ENCODE measurements at regions not wholly inside any gene's neighbourhood (a gene's known extent, or its start where the extent isn't known, plus 50 kb on each side); places are given as distances from the start of the nearest gene placed in this dataset.

DNA sequence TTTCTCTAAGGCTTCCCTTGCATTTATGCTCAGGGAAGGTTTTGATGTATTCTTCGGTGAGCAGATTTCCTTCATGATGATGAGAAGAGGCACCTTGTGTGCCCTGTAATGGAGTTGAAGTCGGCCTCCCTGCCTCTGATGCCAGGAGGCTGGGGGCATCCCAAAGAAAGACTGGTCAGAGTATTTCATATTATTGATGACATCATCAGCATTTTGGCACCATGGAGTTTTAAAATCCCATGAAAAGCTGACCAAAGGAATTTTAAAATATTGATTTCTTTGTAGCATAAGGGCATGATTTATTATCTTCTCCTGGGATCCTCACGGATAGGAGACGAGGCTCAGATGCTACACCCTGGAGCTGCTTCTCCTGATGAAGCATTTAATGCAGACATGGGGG, 231.2 kb upstream of the IRX1 start:
- CTCF ChIA-PET = no interaction called here
- Histone ChIP-seq H3K36me3 (replicated peaks in 1 of 2; ENCODE audit: control extremely low read depth in 1 of 2, control insufficient read depth in 1 of 2, extremely low read depth in 1 of 2, insufficient read depth in 2 of 2, low read length in 1 of 2) (no peaks in the 10 kb centered on the region), H2AFZ (ENCODE audit: insufficient read depth, low read depth, low read length, poor library complexity, severe bottlenecking) (no peak overlapping the region), H3K4me2 (replicated peaks; ENCODE audit: low read depth, low read length, poor library complexity, severe bottlenecking) (no peak overlapping the region), H3K79me2 (ENCODE audit: control insufficient read depth, insufficient read depth, low read length) (no peaks in the 10 kb centered on the region), H3K27me3 (replicated peaks in 1 of 4; ENCODE audit: control extremely low read depth in 1 of 4, control insufficient read depth in 3 of 4, insufficient read depth in 4 of 4, low read length in 3 of 4) (no peaks in the 10 kb centered on the region), H3K9ac (ENCODE audit: low read length) (no peak overlapping the region), H3K27ac (ENCODE audit: low read length in 2 of 2) (no peak overlapping the region), H3K9me3 (ENCODE audit: control extremely low read depth in 1 of 3, control insufficient read depth in 2 of 3, insufficient read depth in 1 of 3, low read length in 2 of 3) (peaks cover 0 to 24% (median 0%) of the 10 kb centered on the region in 3 donors), H3K4me3 (ENCODE audit: control extremely low read depth in 1 of 5, extremely low read depth in 1 of 5, insufficient read depth in 1 of 5, low read depth in 2 of 5, low read length in 4 of 5) (no peak overlapping the region), H4K20me1 (ENCODE audit: control insufficient read depth, insufficient read depth, low read length, poor library complexity, severe bottlenecking) (no peaks in the 10 kb centered on the region), H3K4me1 (ENCODE audit: control insufficient read depth in 2 of 2, insufficient read depth in 2 of 2, low read length in 2 of 2) (no peaks in the 10 kb centered on the region)
- POLR2A ChIA-PET = no interaction called here
- H3K9me3 Mint-ChIP-seq (ENCODE audit: insufficient read depth) = peaks cover 3% of the 10 kb centered on the region
- no peak for TF ChIP-seq EZH2 (IDR thresholded peaks at IDR 0.05; ENCODE audit: borderline replicate concordance, insufficient read depth, low read depth, low read length, poor library complexity, severe bottlenecking)
- TF ChIP-seq, protein P1, sequence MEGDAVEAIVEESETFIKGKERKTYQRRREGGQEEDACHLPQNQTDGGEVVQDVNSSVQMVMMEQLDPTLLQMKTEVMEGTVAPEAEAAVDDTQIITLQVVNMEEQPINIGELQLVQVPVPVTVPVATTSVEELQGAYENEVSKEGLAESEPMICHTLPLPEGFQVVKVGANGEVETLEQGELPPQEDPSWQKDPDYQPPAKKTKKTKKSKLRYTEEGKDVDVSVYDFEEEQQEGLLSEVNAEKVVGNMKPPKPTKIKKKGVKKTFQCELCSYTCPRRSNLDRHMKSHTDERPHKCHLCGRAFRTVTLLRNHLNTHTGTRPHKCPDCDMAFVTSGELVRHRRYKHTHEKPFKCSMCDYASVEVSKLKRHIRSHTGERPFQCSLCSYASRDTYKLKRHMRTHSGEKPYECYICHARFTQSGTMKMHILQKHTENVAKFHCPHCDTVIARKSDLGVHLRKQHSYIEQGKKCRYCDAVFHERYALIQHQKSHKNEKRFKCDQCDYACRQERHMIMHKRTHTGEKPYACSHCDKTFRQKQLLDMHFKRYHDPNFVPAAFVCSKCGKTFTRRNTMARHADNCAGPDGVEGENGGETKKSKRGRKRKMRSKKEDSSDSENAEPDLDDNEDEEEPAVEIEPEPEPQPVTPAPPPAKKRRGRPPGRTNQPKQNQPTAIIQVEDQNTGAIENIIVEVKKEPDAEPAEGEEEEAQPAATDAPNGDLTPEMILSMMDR (IDR thresholded peaks at IDR 0.05) = no peak
- intact Hi-C loops (cut with micrococcal nuclease) = no loop called here
- no peak overlapping the region for H3K27ac Mint-ChIP-seq
- no peak overlapping the region for H3K4me3 Mint-ChIP-seq
- no peak for DNase-seq
- H3K27me3 Mint-ChIP-seq = no peaks in the 10 kb centered on the region
- no peaks in the 10 kb centered on the region for H3K4me1 Mint-ChIP-seq
- WGBS (ENCODE audit: insufficient coverage) = 94% methylated on average over 4 of the region's 4 CpGs
- no peak for ATAC-seq (ENCODE audit: low read depth)

DNA sequence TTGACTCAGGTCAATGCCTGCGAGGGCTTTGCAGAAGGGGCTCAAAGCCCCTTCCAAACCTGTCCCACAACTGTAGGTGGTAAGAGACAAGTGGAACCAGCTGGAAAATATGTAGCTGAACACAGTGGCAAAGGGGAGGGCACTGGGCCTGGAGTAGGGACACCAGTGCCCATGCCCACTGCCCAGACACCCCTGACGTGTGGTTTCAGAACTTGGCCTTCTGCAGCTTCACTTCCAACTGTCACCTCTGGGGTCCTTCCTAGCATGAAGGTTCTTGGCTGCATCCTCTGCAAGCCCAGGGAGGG, 233.1 kb upstream of the IRX1 start:
- Histone ChIP-seq H3K79me2 (ENCODE audit: control insufficient read depth, insufficient read depth, low read length) (no peaks in the 10 kb centered on the region), H3K4me3 (ENCODE audit: control extremely low read depth in 1 of 5, extremely low read depth in 1 of 5, insufficient read depth in 1 of 5, low read depth in 2 of 5, low read length in 4 of 5) (no peak overlapping the region), H3K9me3 (ENCODE audit: control extremely low read depth in 1 of 3, control insufficient read depth in 2 of 3, insufficient read depth in 1 of 3, low read length in 2 of 3) (peaks cover 0 to 24% (median 0%) of the 10 kb centered on the region in 3 donors), H3K4me1 (ENCODE audit: control insufficient read depth in 2 of 2, insufficient read depth in 2 of 2, low read length in 2 of 2) (no peaks in the 10 kb centered on the region), H3K27me3 (replicated peaks in 1 of 4; ENCODE audit: control extremely low read depth in 1 of 4, control insufficient read depth in 3 of 4, insufficient read depth in 4 of 4, low read length in 3 of 4) (no peaks in the 10 kb centered on the region), H3K4me2 (replicated peaks; ENCODE audit: low read depth, low read length, poor library complexity, severe bottlenecking) (no peak overlapping the region), H3K9ac (ENCODE audit: low read length) (no peak overlapping the region), H3K36me3 (replicated peaks in 1 of 2; ENCODE audit: control extremely low read depth in 1 of 2, control insufficient read depth in 1 of 2, extremely low read depth in 1 of 2, insufficient read depth in 2 of 2, low read length in 1 of 2) (no peaks in the 10 kb centered on the region), H3K27ac (ENCODE audit: low read length in 2 of 2) (no peak overlapping the region), H2AFZ (ENCODE audit: insufficient read depth, low read depth, low read length, poor library complexity, severe bottlenecking) (no peak overlapping the region), H4K20me1 (ENCODE audit: control insufficient read depth, insufficient read depth, low read length, poor library complexity, severe bottlenecking) (no peaks in the 10 kb centered on the region)
- no peak for TF ChIP-seq EZH2 (IDR thresholded peaks at IDR 0.05; ENCODE audit: borderline replicate concordance, insufficient read depth, low read depth, low read length, poor library complexity, severe bottlenecking)
- TF ChIP-seq, protein P1 (IDR thresholded peaks at IDR 0.05) = no peak
- peaks cover 3% of the 10 kb centered on the region for H3K9me3 Mint-ChIP-seq (ENCODE audit: insufficient read depth)
- H3K27me3 Mint-ChIP-seq = no peaks in the 10 kb centered on the region
- no peak for DNase-seq
- no peak overlapping the region for H3K27ac Mint-ChIP-seq
- POLR2A ChIA-PET = no interaction called here
- CTCF ChIA-PET = no interaction called here
- ATAC-seq (ENCODE audit: low read depth) = no peak
- no peak overlapping the region for H3K4me3 Mint-ChIP-seq
- 80% methylated on average over 1 of the region's 2 CpGs for WGBS (ENCODE audit: insufficient coverage)
- H3K4me1 Mint-ChIP-seq = no peaks in the 10 kb centered on the region
- intact Hi-C loops (cut with micrococcal nuclease) = no loop called here
